CD4-positive, alpha-beta T cell treated with Interleukin-4 for 1 hour (primary cell): ENCODE measurements at regions not wholly inside any gene's neighbourhood (a gene's known extent, or its start where the extent isn't known, plus 50 kb on each side); places are given as distances from the start of the nearest gene placed in this dataset.

ENCODE experiments used
- DNase-seq, 2 donors: peaks; one replicate each; pipeline ENCODE4 v3.0.0-alpha.2; 2020 to 2022

DNA sequence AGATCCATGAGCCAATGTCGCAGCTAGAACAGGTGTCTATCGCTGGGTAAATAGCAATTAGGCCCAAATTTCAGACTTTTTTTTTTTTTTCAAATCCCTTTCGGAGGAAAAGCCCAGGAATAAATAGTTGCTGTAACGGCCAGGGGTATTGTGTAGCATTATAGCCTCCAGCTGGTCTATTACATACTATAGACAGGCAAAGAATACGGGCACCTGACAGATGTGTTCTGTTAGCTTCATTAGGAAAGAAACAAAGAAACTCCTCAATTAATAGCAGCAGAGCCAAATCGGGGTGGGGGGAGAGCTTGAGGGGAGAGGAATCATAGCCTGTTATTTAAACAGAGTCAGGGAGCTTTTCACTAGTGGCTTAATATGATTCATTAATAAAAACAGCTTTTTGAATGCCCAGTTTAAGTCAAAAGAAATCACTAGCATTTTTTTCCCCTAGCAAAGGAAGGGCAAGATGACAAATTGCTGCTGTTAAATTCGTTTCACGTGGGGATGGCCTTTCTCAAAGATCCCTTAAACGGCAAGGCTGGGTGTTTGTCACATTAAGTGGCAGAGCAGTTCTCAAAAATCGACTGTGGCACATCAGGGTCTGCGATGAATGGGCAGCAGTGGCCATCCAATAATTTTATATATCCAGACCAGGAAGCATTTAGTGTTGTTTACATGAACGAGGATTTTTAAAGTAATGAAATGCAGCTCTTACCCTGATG is 139.4 kb downstream of the ID4 start:
- no peak for DNase-seq

DNA sequence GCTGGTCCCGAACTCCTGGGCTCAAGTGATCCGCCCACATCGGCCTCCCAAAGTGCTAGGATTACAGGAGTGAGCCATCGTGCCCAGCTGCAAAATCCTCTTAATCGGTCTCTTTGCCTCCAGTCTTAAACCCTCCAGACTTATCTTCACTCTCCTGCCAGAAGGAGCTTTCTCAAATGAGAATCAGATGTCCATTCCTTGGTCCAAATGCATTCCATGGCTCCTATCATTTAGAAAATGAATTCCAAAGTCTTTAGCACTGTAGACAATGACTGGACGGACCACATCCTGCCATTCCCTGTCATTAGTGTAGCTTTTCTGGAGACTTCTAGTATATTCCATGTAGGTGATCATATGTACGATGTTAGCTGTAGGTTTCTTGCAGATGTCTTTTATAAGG is 141.9 kb downstream of the ID4 start:
- DNase-seq: no peak

DNA sequence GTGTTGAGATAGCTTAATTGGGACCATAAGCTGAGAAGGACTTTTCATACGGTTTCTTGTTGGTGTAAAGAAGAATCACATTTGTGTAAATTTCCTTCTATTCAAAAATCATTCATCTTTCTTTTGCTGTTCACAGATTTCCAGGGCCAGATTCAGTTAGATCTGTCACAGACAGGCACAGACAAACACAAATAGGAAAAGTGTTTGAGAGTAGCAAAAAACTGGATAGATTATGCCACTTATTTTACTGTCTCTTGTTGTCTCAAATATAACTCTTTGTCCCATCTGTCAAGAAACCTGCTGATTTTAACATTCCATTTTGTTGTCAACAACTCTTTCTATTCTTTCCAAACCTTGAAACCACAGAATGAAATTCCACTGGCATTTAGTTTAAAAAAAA is 142.8 kb downstream of the ID4 start:
- DNase-seq: no peak

DNA sequence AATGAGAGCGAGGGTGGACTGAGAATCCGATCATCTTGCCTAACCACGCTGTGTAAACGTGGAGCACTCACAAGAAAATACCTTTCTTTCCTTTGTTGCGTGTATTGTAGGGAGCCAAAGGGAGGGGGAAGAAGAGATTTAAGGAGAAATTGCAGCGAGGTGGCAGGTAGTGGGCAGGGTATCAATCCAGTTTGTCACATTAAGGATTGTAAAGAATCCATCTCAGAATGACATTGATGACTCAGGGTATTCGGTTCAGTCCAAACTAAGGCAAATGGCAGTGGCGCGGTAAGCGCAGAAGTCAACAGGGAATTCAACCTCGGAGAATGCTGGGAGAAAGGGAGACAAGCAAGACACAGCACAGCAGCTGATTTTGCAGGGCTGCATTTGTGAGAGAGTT is 146.2 kb downstream of the ID4 start:
- no peak for DNase-seq

DNA sequence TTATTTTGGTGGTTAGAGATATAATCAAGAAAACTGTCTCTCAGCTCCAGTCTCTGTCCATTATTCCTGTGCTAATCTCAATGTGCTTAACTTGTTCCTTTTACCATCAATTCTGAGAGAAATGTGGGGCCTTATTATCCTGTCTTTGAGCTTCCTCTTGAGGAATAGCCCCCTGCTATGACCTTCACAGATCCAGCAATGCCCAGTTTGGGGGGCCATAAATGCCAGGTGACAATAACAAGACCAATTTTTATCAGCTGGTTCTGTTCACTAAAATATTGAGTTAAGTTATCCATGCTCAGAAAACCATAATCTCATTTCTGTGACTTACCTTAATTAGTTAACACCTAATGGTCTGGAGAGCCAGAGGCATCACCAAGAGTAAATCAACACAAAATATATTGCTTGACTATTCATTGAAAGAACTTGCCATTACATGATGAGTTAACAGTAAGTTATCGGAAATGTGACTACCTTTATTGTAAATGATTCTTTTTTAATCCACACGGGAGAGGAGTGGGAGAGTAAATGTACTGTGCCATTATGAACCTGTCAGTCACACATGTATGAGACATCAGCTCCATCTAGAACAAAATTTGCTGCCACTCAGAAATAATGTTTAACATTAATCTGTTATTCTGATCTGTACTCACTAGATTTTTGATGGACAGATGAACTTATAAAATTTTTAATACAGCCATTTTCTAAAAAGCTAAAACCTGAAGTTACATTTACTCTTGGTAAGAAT is 149.7 kb downstream of the ID4 start:
- DNase-seq: no peak

DNA sequence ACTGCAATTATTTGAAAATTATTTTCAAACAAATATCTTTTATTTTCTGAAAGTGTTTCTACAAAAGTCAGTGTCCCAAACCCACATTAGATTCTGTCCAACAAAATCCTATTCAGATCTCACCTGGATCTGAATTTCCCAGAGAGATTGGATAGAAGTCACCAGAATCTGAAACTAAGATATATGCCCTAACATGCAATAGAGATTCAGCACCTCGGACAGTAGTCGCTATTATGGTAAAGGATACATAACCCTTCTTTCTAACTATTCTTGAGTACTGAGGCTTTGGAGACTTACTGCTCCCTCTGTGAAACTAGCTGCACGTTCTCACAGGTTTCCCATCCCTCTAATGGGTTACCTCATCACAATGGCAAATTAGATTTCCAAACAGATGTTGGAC is 151.4 kb downstream of the ID4 start:
- DNase-seq: no peak

DNA sequence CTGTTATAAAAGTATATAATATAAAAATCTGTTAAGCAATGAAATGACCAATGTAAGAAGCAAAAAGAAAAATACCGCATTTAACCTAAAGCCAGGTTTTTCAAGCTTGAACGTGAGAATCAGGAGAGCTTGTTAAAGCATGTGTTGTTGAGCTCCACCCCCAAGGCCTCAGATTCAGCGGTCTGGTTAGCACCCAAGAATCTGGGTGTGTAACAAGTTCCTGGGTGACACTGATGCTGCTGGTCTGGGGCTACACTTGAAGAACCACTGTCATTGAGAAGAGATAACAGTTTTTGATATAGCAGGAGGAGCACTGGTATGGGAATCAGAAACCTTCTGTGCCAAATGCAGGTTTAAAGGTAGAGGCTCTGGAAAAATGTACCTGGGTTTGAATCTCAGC is 154.0 kb downstream of the ID4 start:
- no peak for DNase-seq

DNA sequence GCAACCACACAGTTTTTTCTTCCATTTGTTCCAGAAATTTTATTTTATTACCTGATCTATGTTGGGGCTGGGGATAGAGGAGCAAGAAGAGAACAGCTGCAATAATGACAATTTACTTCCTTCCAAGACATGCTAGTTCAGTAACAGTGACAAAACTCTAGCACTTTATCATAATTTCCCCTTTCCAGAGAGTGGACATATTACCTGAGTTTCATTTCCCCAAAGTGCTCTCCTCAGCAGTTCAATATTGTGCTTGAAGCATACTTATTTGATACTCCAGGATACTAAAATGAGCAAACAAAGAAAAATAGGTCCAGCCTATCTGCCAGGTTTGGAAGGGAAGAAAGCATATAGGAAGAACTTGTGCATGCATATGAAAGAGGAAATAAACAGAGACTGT is 157.7 kb downstream of the ID4 start:
- no peak for DNase-seq

DNA sequence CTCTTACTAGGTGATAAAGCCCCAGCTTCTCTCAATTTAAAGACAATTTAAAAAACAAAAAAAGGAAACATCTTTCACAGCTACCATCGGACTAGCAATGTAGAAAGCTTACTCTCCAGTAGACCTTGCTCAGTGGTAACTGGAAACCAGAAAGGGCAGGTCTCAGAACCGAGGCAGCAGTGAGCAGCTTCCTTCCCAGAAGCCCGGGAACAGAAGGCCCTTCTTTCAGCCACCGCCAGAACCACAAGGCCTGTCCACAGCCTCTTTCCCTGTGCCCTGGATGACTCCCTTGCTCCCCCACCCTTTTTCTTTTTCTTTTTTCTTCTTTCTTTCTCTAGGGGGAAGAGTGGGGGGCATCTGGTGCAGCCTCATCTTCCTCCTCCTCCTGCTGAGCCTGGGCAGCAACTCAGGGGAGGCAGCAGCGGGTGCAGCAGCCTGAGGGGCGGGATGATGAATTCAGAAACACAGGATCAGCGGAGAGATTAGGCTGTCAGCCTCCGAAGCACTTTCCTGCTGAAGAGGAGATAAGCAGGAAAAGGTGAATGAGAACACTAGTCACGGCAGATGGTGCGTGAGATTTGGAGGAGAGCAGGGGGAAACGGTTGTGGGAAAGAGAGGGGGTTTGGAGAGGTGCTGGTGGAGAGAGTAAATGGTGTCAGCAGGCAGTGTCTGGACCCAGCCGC is 158.5 kb downstream of the ID4 start:
- DNase-seq: no peak

DNA sequence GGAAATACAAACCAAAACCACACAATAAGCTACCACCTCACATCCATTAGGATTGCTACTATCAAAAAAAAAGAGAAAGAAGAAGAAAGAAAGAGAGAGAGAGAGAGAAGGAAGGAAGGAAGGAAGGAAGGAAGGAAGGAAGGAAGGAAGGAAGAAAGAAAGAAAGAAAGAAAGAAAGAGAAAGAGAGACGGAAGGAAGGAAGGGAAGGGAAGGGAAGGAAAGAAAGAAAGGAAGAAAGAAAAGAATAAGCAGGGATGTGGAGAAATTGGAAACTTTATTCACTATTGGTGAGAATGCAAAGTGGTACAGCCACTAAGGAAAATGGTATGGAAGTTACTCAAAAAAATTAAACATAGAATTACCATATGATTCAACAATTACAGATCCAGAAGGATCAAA is 159.9 kb downstream of the ID4 start:
- DNase-seq: no peak

DNA sequence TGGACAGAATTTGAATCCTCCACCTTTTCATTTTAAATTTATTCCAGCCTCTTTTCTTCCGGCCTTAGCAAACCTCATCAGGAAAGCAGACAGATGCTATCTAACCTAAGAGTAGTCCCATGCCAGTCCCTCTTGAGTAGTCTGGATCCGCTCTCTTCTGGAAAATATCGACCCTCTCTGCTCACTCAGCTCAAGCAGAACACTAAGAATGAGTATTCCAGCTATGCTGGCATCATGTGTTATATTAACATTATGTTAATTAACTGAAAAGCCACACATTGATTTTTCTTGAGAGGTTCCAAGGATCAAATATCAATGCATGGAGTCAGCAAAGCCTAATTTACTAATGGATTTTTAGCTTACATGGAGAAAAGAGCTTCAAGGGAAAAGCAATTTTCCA is 161.4 kb downstream of the ID4 start:
- DNase-seq: no peak

DNA sequence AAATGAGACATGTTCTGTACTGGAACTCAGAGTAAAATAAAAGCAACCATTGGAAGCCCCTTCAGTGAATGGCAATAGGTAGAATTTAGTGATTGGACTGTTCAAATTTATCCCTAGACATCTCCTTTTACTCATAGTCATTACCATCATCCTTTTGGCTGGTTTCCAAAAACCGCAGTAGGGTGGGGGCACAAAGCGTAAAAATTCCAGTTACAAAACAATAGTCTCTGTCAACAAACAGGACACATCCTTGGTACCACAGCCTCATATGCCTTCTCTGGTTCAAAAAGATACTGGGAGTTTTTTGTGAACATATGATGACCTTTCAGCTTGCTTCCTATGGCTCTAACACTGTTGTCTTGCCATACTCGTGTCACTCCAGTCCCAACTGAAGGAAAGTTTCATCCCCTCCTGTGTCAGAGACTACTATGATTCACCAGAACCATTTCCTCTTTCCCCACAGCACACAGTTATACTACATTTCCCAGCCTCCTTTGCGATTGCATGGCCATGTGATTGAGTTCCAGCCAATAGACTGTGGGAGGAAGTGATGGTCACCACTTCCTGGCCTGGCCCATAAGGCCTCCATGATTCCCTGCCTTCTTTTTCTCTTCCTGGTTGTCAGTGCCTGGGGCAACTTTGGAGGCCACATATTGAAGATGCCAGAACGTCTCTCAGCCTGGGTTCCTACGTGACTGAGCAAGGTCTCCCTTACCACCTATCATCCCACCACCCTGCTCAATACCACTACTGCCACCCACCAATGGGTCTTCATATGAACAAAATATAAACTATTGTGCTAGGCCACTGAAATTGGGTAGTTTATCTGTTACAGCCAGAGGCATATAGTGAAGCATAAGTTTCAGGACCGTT is 162.4 kb downstream of the ID4 start:
- DNase-seq: no peak

DNA sequence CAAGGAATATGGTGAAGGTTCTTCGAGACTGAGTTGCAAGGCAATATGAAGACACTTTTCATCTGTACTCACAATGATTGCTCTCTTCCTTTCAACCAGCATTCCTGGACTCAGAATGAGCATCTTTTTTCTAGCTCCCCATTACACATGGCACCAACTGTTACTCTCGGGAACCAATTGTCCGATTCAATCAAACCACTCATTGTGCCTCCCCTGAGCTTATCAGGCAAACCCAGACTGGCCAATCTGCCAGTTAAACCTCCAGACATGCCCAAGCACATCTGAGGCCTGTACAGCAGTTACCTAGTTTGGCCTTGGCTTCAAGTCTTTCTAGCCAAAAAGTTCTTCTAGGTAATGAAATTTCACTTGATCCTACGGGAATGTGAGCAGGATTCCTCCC is 164.1 kb downstream of the ID4 start:
- no peak for DNase-seq

DNA sequence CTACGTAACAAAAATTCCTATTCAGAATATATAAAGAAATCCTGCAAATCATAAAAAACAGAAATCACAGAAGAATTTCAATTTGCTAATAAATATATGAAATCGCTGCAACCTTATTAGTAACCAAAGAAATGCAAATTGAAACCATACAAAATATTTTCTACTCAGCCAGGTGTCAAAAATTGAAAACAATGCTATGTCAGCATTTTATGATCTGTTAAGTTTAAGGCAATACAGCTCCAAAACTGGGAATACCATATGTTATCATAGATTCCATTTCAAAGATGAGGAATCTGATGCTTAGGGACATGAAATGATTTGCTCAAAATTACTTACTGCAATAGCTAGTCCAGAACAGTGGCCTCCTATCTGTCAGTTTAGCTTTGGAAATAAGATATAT is 168.9 kb downstream of the ID4 start:
- no peak for DNase-seq

DNA sequence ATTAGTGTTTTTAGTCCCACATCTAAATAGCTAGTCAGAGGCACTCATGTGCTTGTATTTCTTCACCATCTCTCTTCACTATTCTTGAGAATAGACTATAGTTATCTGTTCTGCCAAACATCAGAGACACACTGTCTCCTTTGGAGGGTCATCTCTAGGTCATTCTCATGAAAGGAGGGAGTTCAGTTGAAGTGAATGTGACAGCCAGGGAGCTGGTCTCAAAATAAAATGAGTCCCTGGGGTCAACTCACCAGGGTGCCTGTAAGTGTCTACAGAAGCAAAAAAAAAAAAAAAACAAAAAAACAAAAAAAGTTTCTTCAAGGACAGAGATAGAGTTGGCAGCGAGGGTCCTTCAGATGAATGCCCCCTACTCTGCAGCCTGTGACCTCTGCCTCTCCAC is 171.0 kb downstream of the ID4 start:
- DNase-seq: no peak

DNA sequence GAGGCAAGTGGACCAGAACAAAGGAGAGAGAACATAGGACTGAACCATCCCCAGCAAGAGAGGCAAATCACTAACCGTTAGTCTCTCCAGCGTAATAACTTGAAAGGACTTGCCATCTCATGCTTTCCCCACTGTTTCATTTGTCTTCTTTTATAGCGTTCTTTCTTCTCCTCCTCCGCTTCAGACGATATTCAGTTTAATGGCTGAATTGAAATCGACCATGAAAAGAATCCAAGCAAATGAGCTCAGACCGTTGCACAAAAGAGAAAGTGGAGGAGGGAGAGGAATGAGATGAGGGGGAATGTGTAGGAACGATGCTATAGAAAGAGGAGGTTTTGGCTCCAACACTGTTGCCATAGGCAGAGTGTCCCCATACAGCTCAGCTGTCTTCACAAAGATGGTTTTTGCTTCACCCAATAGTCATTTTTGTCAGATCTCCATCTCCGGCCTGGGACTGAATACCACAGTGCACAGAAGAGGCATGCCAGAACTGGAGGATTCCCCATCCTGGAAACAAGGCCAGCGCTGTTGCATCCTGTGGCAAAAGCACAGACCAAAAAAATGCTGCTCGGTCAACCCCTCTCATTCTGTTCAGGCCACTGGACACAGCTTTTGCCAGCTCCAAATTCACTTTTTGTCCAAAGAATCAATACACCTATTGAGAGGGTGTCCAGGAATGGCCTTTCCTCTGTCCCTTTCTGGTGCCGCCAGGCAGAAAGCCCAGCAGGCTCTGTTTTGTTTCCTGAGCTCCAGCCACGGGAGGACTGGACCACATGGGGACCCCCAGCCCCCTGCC is 176.1 kb downstream of the ID4 start:
- DNase-seq: no peak

DNA sequence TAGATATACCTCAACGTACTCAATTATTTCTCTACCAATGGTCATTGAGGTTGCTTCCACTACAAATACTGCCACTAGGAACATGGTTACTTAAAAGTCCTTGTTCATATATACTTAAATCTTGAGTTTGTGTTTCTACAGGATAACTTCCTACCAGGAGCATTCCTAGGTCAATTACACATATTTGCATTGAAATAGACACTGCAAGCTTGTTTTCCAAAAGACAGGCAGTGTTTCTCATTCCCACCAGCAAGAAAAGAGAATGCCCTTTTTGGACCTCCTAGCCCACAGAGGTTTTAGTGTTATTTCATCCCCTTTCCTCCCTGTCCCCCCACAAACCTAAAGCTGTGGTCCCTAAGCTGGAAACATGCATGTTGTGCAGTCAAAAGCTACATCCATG is 177.3 kb downstream of the ID4 start:
- DNase-seq: no peak

DNA sequence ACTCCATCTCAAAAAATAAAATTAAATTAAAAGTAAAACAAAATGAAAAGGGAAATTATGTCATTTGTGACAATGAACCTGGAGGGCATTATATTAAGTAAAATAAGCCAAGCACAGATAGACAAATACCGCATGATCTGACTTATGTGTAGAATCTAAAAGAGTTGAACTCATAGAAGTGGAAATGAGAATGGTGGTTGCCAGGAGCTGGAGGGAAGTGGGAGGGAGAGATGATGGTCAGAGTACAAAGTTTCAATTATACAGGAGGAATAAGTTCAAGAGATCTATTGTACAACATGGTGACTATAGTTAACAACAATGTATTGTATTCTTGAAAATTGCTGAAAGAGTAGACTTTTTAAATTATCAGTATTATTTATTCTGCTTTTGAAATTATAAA is 183.4 kb downstream of the ID4 start:
- DNase-seq: no peak

DNA sequence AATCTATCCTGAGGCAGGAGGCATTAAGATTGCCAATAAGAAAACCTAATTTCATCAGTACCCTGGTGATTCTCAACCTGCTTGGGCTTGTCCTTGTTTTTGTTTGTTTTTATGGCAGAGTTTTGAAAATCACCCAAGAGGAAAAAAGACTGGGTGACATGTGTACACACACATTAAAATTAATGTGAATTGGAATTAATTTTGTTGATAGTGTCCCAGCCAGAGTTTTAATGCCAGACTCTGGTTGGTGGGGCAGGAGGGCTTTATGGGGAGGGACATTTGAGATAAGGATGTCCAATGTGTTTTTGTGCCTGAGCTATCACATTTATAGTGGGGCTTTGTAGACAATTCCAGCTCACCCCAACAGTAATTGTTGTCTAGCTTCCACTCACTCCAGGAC is 184.6 kb downstream of the ID4 start:
- no peak for DNase-seq

DNA sequence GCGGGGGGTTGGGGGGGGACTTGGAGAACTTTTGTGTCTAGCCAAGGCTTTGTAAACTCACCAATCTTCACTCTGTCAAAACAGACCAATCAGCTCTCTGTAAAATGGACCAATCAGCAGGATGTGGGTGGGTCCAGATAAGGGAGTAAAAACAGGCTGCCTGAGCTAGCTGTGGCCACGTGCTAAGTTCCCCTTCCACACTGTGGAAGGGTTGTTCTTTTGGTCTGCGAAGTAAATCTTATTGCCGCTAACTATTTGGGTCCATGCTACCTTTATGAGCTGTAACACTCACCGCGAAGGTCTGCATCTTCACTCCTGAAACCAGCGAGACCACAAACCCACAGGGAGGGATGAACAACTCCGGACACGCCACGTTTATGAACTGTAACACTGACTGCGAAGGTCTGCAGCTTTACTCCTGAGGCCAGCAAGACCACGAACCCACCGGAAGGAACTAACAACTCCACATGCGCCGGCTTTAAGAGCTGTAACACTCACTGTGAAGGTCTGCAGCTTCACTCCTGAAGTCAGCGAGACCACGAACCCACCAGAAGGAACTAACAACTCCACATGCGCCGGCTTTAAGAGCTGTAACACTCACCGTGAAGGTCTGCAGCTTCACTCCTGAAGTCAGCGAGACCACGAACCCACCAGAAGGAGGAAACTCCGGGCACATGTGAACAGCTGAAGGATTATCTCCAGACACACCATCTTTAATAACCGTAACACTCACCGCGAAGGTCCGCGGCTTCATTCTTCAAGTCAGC is 186.6 kb downstream of the ID4 start:
- DNase-seq: peak; percentile 10 to 22

DNA sequence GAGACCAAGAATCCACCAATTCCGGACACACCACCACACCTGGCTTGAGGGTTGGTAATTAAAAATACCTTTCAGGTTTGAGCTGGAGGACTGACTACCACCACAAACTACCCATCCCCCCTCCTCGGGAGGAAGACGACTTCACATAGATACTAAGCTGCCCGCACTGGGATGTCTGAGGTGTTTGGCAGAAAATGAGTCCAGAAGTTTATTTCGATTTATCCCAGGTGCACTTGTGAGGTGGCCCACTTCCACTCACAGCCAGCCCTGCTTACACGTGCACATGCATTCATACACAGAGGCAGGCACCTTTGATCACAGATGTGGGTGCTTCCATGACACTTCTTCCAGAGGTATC is 187.1 kb downstream of the ID4 start:
- DNase-seq: peak in 1 of 2 donors; percentile 8

DNA sequence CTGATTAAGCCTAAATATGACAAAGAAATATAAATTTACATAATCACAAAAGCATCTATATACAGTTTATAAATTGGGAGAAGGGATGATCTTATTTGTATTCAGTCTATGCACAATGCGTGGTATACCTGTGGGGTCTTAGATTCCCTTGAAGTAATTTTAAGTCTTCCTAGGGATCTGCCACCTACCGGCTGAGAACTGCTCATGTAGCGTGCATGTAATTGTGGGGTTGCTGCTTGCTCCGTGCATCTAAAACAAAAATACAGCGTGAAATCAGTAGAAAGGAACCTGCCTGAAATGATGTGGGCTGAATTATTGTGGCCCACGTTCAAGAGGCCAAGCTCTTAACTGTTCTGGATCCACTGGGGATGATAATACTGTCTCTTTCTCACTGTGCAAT is 187.3 kb downstream of the MBOAT1 start:
- DNase-seq: no peak
